HFF-Myc (cell line): ENCODE measurements at regions not wholly inside any gene's neighbourhood (a gene's known extent, or its start where the extent isn't known, plus 50 kb on each side); places are given as distances from the start of the nearest gene placed in this dataset.

ENCODE experiments used
- DNase-seq: peaks from one replicate; pipeline ENCODE4 v3.0.0-alpha.2; 2011; ENCODE audit warnings: low read depth; ENCODE audit errors: extremely low read depth
- H3K4me3 ChIP-seq: replicated peaks from 2 replicates; pipeline ENCODE4 v1.5.1; 2011; ENCODE audit warnings: low read depth, mild to moderate bottlenecking, control low read depth, low read length
- CTCF ChIP-seq: IDR thresholded peaks from 2 replicates; pipeline ENCODE4 v1.5.1; 2012; ENCODE audit warnings: mild to moderate bottlenecking, low read depth, low read length, control low read depth; ENCODE audit errors: missing control alignments

GRCh38 chr2:57278451-57278850, 768.2 kb upstream of the VRK2 start:
- no peak for TF ChIP-seq CTCF
- no peak for DNase-seq
- no peak overlapping the region for H3K4me3 ChIP-seq

GRCh38 chr2:57291209-57291608, 755.4 kb upstream of the VRK2 start:
- no peak overlapping the region for H3K4me3 ChIP-seq
- DNase-seq = no peak
- no peak for TF ChIP-seq CTCF

- no peak for DNase-seq
- no peak for TF ChIP-seq CTCF
- H3K4me3 ChIP-seq = no peak overlapping the region
Observed at GRCh38 chr2:57296795-57297517, 749.6 kb upstream of the VRK2 start.

- no peak for TF ChIP-seq CTCF
- H3K4me3 ChIP-seq = no peak overlapping the region
Observed at GRCh38 chr2:57313678-57314077, 732.9 kb upstream of the VRK2 start.

GRCh38 chr2:57314682-57315081, 731.9 kb upstream of the VRK2 start:
- TF ChIP-seq CTCF = no peak
- no peak for DNase-seq
- H3K4me3 ChIP-seq = no peak overlapping the region

More at GRCh38 chr2:57313678-57314077, 732.9 kb upstream of the VRK2 start:
- no peak for DNase-seq

- no peak overlapping the region for H3K4me3 ChIP-seq
- TF ChIP-seq CTCF = no peak
- no peak for DNase-seq
Observed at GRCh38 chr2:57330447-57330846, 716.2 kb upstream of the VRK2 start.

- TF ChIP-seq CTCF = no peak
- no peak overlapping the region for H3K4me3 ChIP-seq
- DNase-seq = no peak
Observed at GRCh38 chr2:57333221-57333620, 713.4 kb upstream of the VRK2 start.
